ENCODE measurements at regions not wholly inside any gene's neighbourhood (a gene's known extent, or its start where the extent isn't known, plus 50 kb on each side); places are given as distances from the start of the nearest gene placed in this dataset.

DNA sequence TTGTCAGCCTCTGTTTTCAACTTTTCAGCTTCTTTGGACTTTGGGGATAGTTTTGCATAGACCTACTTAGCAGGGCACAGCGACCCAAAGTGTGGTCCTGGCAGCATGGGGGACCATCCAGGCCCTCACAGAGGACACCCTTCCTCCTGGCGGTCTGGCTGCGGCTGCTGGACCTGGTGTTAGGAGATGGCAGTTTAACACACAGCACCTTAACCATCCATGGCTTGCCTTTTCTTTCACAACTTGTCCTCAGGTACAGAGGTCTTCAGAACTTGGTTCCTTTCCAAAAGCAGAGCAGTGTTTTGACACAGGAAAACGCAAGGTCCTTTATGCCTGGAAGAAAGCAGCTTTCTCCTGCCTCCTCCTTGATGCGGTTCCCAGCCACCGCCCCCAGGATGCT is 68.1 kb downstream of the RHOU start:
- peaks cover 8 to 61% (median 9%) of the 10 kb centered on the region in 3 donors for H3K4me1 ChIP-seq

DNA sequence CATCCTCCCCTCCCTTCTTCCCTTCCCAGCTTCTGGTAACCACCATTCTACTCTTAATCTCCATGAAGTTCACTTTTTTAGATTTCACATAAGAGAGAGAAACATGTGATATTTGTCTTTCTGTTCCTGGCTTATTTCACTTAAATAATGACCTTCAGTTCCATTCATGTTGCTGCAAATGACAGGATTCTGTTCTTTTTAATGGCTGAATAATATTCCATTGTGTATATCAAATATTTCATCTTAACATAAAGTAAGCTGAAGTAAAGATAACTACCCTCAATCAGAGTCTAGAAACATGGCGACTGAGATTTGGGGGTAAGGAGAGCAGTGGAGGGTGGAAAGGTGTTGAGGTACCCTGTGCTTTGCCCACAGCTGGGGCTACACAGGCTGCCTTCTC is 68.9 kb downstream of the RHOU start:
- TF ChIP-seq CTCF (IDR thresholded peaks at IDR 0.05): no peak
- TF ChIP-seq POLR2A (IDR thresholded peaks at IDR 0.05): no peak
- TF ChIP-seq EP300 (IDR thresholded peaks at IDR 0.05): no peak
- TF ChIP-seq POLR2AphosphoS5 (IDR thresholded peaks at IDR 0.05): no peak
- H3K4me1 ChIP-seq: peaks cover 8 to 53% (median 9%) of the 10 kb centered on the region in 3 donors
- H3K27ac ChIP-seq: no peak overlapping the region

More for the DNA sequence above, 68.1 kb downstream of the RHOU start:
- H3K36me3 ChIP-seq: no peaks in the 10 kb centered on the region
- H3K4me3 ChIP-seq: no peak overlapping the region
- H3K27me3 ChIP-seq: no peaks in the 10 kb centered on the region
- no peak for ATAC-seq
- WGBS, 2 donors (ENCODE audit: low coverage in 1 of 2): 96 to 100% methylated on average over 2 to 6 of the region's 6 CpGs
- TF ChIP-seq CTCF (IDR thresholded peaks at IDR 0.05) (no peak), POLR2AphosphoS5 (IDR thresholded peaks at IDR 0.05) (no peak), EP300 (IDR thresholded peaks at IDR 0.05) (no peak), POLR2A (IDR thresholded peaks at IDR 0.05) (no peak)
- no peaks in the 10 kb centered on the region for H3K9me3 ChIP-seq
- peak overlapping the region in 3 of 4 donors; percentile 68 to 78 (median 72) for H3K27ac ChIP-seq

DNA sequence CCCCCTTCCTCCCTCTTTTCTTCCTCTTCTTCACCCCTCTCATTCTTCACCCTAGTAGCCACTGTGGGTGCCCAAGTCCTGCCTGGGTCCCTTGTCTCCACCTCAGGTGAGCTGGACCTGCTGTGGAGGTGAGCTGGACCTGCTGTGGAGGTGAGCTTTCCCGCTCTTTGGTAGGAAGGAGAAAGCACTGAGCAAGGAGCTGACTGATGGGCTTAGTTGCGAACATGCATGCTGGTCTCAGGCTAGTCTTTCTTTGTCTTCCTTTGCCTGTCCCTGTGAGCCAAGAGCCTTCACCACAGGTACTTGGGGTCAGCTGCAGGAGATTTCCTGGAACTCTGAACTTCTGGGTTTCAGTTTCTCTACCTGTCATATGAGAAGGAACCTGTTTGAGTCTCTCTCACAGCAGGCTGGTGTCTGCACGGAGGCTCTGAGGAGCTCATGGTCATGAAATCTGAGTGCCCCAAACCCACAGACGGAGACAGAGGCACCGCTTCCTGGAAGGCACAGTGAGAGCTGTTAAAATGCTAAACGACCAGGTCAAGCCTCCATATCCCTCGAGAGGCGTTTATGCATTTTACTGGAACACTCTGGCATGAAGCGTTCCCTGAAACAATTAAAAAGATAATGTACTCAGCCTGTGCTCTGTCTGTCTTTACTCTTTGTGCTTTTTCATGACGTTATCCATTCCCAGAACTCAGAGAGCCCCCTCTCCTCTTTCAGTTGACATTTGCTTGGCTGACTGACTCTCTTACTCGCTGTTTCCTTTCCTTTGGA is 69.5 kb downstream of the RHOU start:
- 38 to 53% methylated on average over 7 to 8 of the region's 11 CpGs for WGBS, 2 donors (ENCODE audit: low coverage in 1 of 2)
- no peak overlapping the region for H3K27ac ChIP-seq

More for the DNA sequence above, 68.9 kb downstream of the RHOU start:
- WGBS, 2 donors (ENCODE audit: low coverage in 1 of 2): 100% methylated on average over 1 of the region's 1 CpG
- Histone ChIP-seq H3K9me3 (no peaks in the 10 kb centered on the region), H3K4me3 (no peak overlapping the region), H3K36me3 (no peaks in the 10 kb centered on the region), H3K27me3 (no peaks in the 10 kb centered on the region)
- no peak for ATAC-seq

DNA sequence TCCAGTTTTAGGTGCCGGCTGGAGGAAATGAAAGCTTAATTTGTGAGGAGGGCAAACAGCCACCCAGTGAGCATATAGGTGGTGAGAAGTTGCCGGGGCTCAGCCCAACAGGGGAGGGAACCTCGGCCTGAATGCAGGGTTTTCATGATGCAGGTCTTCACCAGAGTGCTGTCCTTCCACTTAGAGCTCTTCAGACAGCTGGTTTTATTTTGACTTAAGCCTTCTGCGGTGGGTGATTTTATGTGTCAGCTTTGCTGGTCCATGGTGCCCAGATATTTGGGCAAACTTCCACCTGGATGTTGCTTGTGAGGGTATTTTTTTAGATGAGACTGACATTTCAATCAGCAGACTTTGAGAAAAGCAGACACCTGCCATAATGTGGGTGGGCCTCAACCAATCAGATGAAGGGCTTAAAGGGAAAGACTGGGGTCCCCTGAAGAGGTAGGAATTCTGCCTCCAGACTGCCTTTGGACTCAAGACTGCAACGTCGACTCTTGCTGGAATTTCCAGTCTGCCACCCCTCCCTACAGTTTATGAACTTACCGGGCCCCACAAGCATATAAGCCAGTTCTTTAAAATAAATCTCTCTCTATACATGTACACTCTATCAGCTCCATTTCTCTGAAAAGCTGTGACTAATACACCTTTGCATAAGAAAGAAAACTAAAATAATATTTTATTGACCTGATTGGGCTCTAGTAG is 72.8 kb downstream of the RHOU start:
- no peak overlapping the region for H3K4me3 ChIP-seq
- ATAC-seq: no peak
- no peak for TF ChIP-seq POLR2A (IDR thresholded peaks at IDR 0.05)
- no peak for TF ChIP-seq EP300 (IDR thresholded peaks at IDR 0.05)
- no peak for TF ChIP-seq POLR2AphosphoS5 (IDR thresholded peaks at IDR 0.05)
- TF ChIP-seq CTCF (IDR thresholded peaks at IDR 0.05): no peak
- no peaks in the 10 kb centered on the region for H3K27me3 ChIP-seq
- H3K36me3 ChIP-seq: no peaks in the 10 kb centered on the region
- WGBS, 2 donors (ENCODE audit: low coverage in 1 of 2): 81 to 92% methylated on average over 6 to 7 of the region's 7 CpGs
- H3K27ac ChIP-seq: no peak overlapping the region
- peaks cover 0 to 32% (median 7%) of the 10 kb centered on the region in 3 donors for H3K4me1 ChIP-seq
- no peaks in the 10 kb centered on the region for H3K9me3 ChIP-seq

More for the DNA sequence above, 69.5 kb downstream of the RHOU start:
- H3K36me3 ChIP-seq: no peaks in the 10 kb centered on the region
- H3K4me1 ChIP-seq: peaks cover 6 to 47% (median 8%) of the 10 kb centered on the region in 3 donors
- no peak for ATAC-seq
- TF ChIP-seq POLR2A (IDR thresholded peaks at IDR 0.05) (no peak), POLR2AphosphoS5 (IDR thresholded peaks at IDR 0.05) (no peak), CTCF (IDR thresholded peaks at IDR 0.05) (no peak), EP300 (IDR thresholded peaks at IDR 0.05) (no peak)
- H3K4me3 ChIP-seq: no peak overlapping the region
- H3K27me3 ChIP-seq: no peaks in the 10 kb centered on the region
- H3K9me3 ChIP-seq: no peaks in the 10 kb centered on the region
